Ishikawa (cell line): ENCODE measurements at regions not wholly inside any gene's neighbourhood (a gene's known extent, or its start where the extent isn't known, plus 50 kb on each side); places are given as distances from the start of the nearest gene placed in this dataset.

Experiments used
- CREB1 ChIP-seq: IDR thresholded peaks from 2 replicates; pipeline ENCODE4 v1.6.1; 2012; ENCODE audit warnings: low read depth
- EP300 ChIP-seq: IDR thresholded peaks from 2 replicates; pipeline ENCODE4 v1.6.1; 2012; ENCODE audit warnings: borderline replicate concordance
- MAX ChIP-seq: IDR thresholded peaks from 2 replicates; pipeline ENCODE4 v1.6.1; 2012
- REST ChIP-seq: IDR thresholded peaks from 2 replicates; pipeline ENCODE4 v1.6.1; 2012; ENCODE audit warnings: low read depth, mild to moderate bottlenecking

DNA sequence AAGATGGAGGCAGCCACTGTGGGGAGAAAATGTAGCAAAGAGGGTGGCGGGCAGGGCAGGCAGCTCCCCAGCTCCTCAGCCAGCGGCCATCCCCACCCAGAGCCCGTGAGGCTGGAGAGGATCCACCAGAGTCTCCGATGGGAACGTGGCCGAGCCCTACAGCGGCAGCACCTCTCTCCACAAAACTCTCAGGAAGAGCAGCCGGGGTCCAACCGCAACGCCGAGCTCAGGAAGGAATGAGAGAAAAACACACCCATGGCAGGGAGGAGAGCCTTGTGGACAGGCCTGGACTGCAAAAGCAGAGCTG is 54.0 kb upstream of the ADGRA1 start:
- no peak for TF ChIP-seq REST
- no peak for TF ChIP-seq CREB1
- no peak for TF ChIP-seq EP300
- TF ChIP-seq MAX, result no peak
